Astrocyte (in vitro differentiated cells and primary cell): ENCODE measurements at regions not wholly inside any gene's neighbourhood (a gene's known extent, or its start where the extent isn't known, plus 50 kb on each side); places are given as distances from the start of the nearest gene placed in this dataset.

Experiments
- DNase-seq: peaks from one replicate; pipeline ENCODE4 v3.0.0-alpha.2; 2010; ENCODE audit warnings: low read depth
- FAIRE-seq: peaks from 2 replicates; lab custom pipeline; 2011; peaks lifted over from hg19 to GRCh38; lab: Jason Lieb, UNC
- H2AFZ ChIP-seq: 2 replicates; pipeline ENCODE4 v1.6.0; 2012; ENCODE audit warnings: low read depth, low read length, inconsistent platforms
- H3K27ac ChIP-seq: 2 replicates; pipeline ENCODE4 v1.5.1; 2011; ENCODE audit warnings: low read depth, low read length, inconsistent platforms
- H3K27me3 ChIP-seq: 2 replicates; pipeline ENCODE4 v1.6.0; 2011; ENCODE audit warnings: low read length, inconsistent platforms; ENCODE audit not compliant: insufficient read depth
- H3K36me3 ChIP-seq: 2 replicates; pipeline ENCODE4 v1.5.1; 2011; ENCODE audit warnings: low read length, inconsistent platforms; ENCODE audit not compliant: insufficient read depth
- H3K4me1 ChIP-seq: 2 replicates; pipeline ENCODE4 v1.5.1; 2011; ENCODE audit warnings: low read length, inconsistent platforms; ENCODE audit not compliant: insufficient read depth
- H3K4me2 ChIP-seq: 2 replicates; pipeline ENCODE4 v1.6.0; 2012; ENCODE audit warnings: low read length, inconsistent platforms
- H3K4me3 ChIP-seq: 2 replicates; pipeline ENCODE4 v1.5.1; 2011; ENCODE audit warnings: low read depth, mild to moderate bottlenecking, low read length, inconsistent platforms; ENCODE audit not compliant: insufficient read depth
- H3K79me2 ChIP-seq: 2 replicates; pipeline ENCODE4 v1.6.0; 2012; ENCODE audit warnings: mild to moderate bottlenecking, low read length, inconsistent platforms; ENCODE audit not compliant: insufficient read depth
- H3K9ac ChIP-seq: 2 replicates; pipeline ENCODE4 v1.6.0; 2012; ENCODE audit warnings: mild to moderate bottlenecking, low read length, inconsistent platforms
- H3K9me3 ChIP-seq: 2 replicates; pipeline ENCODE4 v1.5.1; 2012; ENCODE audit warnings: low read depth, mild to moderate bottlenecking, low read length, inconsistent platforms; ENCODE audit not compliant: insufficient read depth
- H4K20me1 ChIP-seq: 2 replicates; pipeline ENCODE4 v1.6.0; 2012; ENCODE audit warnings: low read length, inconsistent platforms; ENCODE audit not compliant: insufficient read depth
- H3K27ac Mint-ChIP-seq: one replicate; pipeline ENCODE4 v1.8.0; 2021; ENCODE audit warnings: mild to moderate bottlenecking, mixed read lengths; ENCODE audit not compliant: unreplicated experiment
- H3K27me3 Mint-ChIP-seq: one replicate; pipeline ENCODE4 v1.8.0; 2021; ENCODE audit warnings: low read depth, mixed read lengths; ENCODE audit not compliant: unreplicated experiment
- H3K36me3 Mint-ChIP-seq: one replicate; pipeline ENCODE4 v1.8.0; 2021; ENCODE audit warnings: low read depth, mixed read lengths; ENCODE audit not compliant: unreplicated experiment
- H3K4me1 Mint-ChIP-seq: one replicate; pipeline ENCODE4 v1.8.0; 2021; ENCODE audit warnings: low read depth, mixed read lengths; ENCODE audit not compliant: unreplicated experiment
- H3K4me3 Mint-ChIP-seq: one replicate; pipeline ENCODE4 v1.8.0; 2021; ENCODE audit warnings: mild to moderate bottlenecking, moderate library complexity, mixed read lengths; ENCODE audit not compliant: unreplicated experiment
- H3K9me3 Mint-ChIP-seq: one replicate; pipeline ENCODE4 v1.8.0; 2021; ENCODE audit warnings: mild to moderate bottlenecking, mixed read lengths; ENCODE audit not compliant: unreplicated experiment
- CTCF ChIP-seq: IDR thresholded peaks from 2 replicates; pipeline ENCODE4 v1.5.1; 2011; ENCODE audit warnings: low read depth, mild to moderate bottlenecking, inconsistent platforms, low read length, moderate library complexity; ENCODE audit not compliant: insufficient read depth
- EZH2 ChIP-seq: IDR thresholded peaks from 2 replicates; pipeline ENCODE4 v1.6.1; 2012; ENCODE audit warnings: mild to moderate bottlenecking, low read length, inconsistent platforms; ENCODE audit not compliant: insufficient read depth

- H3K9me3 ChIP-seq: no peaks in the 10 kb centered on the region
- no peak overlapping the region for H2AFZ ChIP-seq
- no peaks in the 10 kb centered on the region for H3K27me3 ChIP-seq
- no peak overlapping the region for H3K27ac Mint-ChIP-seq
- H3K36me3 ChIP-seq: no peaks in the 10 kb centered on the region
- no peaks in the 10 kb centered on the region for H4K20me1 ChIP-seq
- no peaks in the 10 kb centered on the region for H3K36me3 Mint-ChIP-seq
- no peak overlapping the region for H3K4me3 ChIP-seq
- H3K9me3 Mint-ChIP-seq: no peaks in the 10 kb centered on the region
- H3K4me1 ChIP-seq: peaks cover 53% of the 10 kb centered on the region
- peaks cover 6% of the 10 kb centered on the region for H3K27me3 Mint-ChIP-seq
- DNase-seq (no peak), FAIRE-seq (no peak)
- no peak overlapping the region for H3K4me2 ChIP-seq
- peaks cover 29% of the 10 kb centered on the region for H3K4me1 Mint-ChIP-seq
- peak overlapping the region; percentile 47 for H3K27ac ChIP-seq
- H3K79me2 ChIP-seq: no peaks in the 10 kb centered on the region
- TF ChIP-seq EZH2: no peak
- no peak for TF ChIP-seq CTCF
- H3K4me3 Mint-ChIP-seq: no peak overlapping the region
- no peak overlapping the region for H3K9ac ChIP-seq
These were observed 85.0 kb downstream of the ADRB2 start for GRCh38 chr5:148911386-148911785.

- TF ChIP-seq CTCF: no peak
- no peak for TF ChIP-seq EZH2
- H3K27ac Mint-ChIP-seq: peak overlapping the region; percentile 94
- FAIRE-seq (no peak), DNase-seq (no peak)
- peaks cover 53% of the 10 kb centered on the region for H3K4me1 ChIP-seq
- no peak overlapping the region for H3K4me3 Mint-ChIP-seq
- H3K79me2 ChIP-seq: no peaks in the 10 kb centered on the region
- H3K27me3 ChIP-seq: no peaks in the 10 kb centered on the region
- H3K4me3 ChIP-seq: no peak overlapping the region
- H3K27ac ChIP-seq: peak overlapping the region; percentile 97
- peak overlapping the region; percentile 67 for H3K4me2 ChIP-seq
- no peaks in the 10 kb centered on the region for H3K36me3 ChIP-seq
- peaks cover 7% of the 10 kb centered on the region for H3K27me3 Mint-ChIP-seq
- no peaks in the 10 kb centered on the region for H3K36me3 Mint-ChIP-seq
- H3K9me3 Mint-ChIP-seq: no peaks in the 10 kb centered on the region
- peak overlapping the region; percentile 75 for H3K9ac ChIP-seq
- H3K9me3 ChIP-seq: no peaks in the 10 kb centered on the region
- peaks cover 29% of the 10 kb centered on the region for H3K4me1 Mint-ChIP-seq
- H4K20me1 ChIP-seq: no peaks in the 10 kb centered on the region
- H2AFZ ChIP-seq: no peak overlapping the region
These were observed 85.7 kb downstream of the ADRB2 start for GRCh38 chr5:148912146-148912545.

DNA sequence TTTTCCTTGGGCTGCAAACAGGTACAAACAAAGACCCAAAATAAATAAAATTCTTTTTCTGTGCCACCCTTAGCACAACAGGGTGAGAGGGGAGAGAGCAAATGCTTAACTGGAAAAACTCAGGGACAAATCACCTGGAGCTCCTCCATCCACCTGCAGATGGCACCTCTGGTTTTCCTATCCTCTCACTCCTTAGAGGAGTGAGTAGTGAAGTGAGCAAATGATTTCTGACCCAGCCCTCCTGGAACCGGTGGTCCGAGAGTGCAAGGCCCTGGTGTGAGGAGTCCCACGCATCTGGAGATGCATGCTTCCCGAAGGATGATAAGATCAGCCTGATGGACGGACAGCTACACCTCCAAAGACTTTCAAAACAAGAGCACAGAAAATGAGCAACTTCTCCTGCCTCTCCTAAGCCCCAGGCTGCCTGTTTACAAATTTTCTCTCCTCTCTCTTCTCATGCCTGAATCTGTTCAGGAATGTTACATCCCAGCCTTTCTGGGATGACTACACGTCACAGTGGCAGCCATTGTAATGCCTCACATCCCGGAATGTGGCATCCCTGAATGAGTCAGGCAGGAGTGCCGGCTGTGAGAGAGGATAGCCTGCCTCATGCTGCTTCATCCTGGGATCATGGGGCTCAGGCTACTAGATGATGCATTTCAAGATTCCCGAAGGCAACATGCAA, 86.4 kb downstream of the ADRB2 start:
- Mint-ChIP-seq H3K27ac (peak overlapping the region; percentile 94), H3K4me3 (no peak overlapping the region), H3K9me3 (no peaks in the 10 kb centered on the region), H3K4me1 (peaks cover 29% of the 10 kb centered on the region), H3K36me3 (no peaks in the 10 kb centered on the region), H3K27me3 (peaks cover 5% of the 10 kb centered on the region)
- Histone ChIP-seq H3K27ac (peak overlapping the region; percentile 97), H3K9me3 (no peaks in the 10 kb centered on the region), H3K27me3 (no peaks in the 10 kb centered on the region), H2AFZ (peak overlapping the region; percentile 44), H3K4me3 (no peak overlapping the region), H3K4me2 (peak overlapping the region; percentile 67), H3K4me1 (peaks cover 53% of the 10 kb centered on the region), H3K9ac (peak overlapping the region; percentile 79), H4K20me1 (no peaks in the 10 kb centered on the region), H3K36me3 (no peaks in the 10 kb centered on the region), H3K79me2 (no peaks in the 10 kb centered on the region)
- TF ChIP-seq EZH2: no peak
- peak; percentile 19 for TF ChIP-seq CTCF
- peak; percentile 98 for DNase-seq
- peak; percentile 97 for FAIRE-seq
